ENCODE measurements at regions not wholly inside any gene's neighbourhood (a gene's known extent, or its start where the extent isn't known, plus 50 kb on each side); places are given as distances from the start of the nearest gene placed in this dataset.

DNA sequence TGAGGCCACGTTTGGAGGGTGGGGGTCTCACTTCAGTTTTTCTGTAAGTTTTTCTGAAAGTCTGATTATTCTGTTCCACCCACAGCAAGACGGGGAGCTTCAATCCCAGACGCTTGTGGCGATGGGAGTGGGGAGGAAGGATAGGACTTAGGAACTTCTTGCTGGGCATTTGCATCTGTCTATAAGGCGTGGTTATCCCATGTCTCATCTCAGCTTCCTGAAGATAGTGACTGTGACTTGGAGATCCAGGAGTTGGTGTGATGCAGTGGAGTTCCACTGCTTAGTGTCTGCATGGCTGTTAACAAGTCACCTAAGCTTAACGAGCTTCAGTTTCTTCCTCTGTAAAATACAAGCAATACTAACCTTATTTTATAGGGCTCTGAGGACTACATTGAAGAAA, 58.9 kb upstream of the BARX2 start:
- DNase-seq (ENCODE audit: low spot score) (no peak), ATAC-seq (no peak)
- Histone ChIP-seq H2AFZ (no peak overlapping the region), H3K27me3 (ENCODE audit: insufficient read depth) (no peaks in the 10 kb centered on the region), H3K4me3 (no peak overlapping the region), H3K27ac (ENCODE audit: low read depth) (no peak overlapping the region), H3K36me3 (ENCODE audit: insufficient read depth) (no peaks in the 10 kb centered on the region), H3K4me1 (ENCODE audit: insufficient read depth) (peaks cover 25% of the 10 kb centered on the region), H3K4me2 (no peak overlapping the region), H3K79me2 (replicated peaks; ENCODE audit: insufficient read depth) (no peaks in the 10 kb centered on the region), H4K20me1 (replicated peaks; ENCODE audit: insufficient read depth) (no peaks in the 10 kb centered on the region), H3K9me2 (ENCODE audit: insufficient read depth) (no peaks in the 10 kb centered on the region), H3F3A (replicated peaks; ENCODE audit: low read depth) (no peaks in the 10 kb centered on the region)
- Mint-ChIP-seq H3K27me3 (ENCODE audit: insufficient read depth, low read depth, poor library complexity) (peaks cover 6% of the 10 kb centered on the region), H3K4me1 (peaks cover 65% of the 10 kb centered on the region), H3K9me3 (no peaks in the 10 kb centered on the region), H3K36me3 (ENCODE audit: low read depth) (no peaks in the 10 kb centered on the region), H3K27ac (no peak overlapping the region), H3K4me3 (no peak overlapping the region)
- TF ChIP-seq JUNB (IDR thresholded peaks at IDR 0.05; ENCODE audit: unreplicated experiment) (no peak), POLR2AphosphoS5 (IDR thresholded peaks at IDR 0.05; ENCODE audit: low read depth) (no peak), NANOG (IDR thresholded peaks at IDR 0.05; ENCODE audit: borderline replicate concordance) (no peak), ZNF114 (CRISPR knock-in tag; IDR thresholded peaks at IDR 0.05) (no peak), ZNF331 (CRISPR knock-in tag; IDR thresholded peaks at IDR 0.05; ENCODE audit: low read depth) (no peak), EZH2 (IDR thresholded peaks at IDR 0.05; ENCODE audit: low read depth, unreplicated experiment) (no peak)
- TF ChIP-seq, protein P1, sequence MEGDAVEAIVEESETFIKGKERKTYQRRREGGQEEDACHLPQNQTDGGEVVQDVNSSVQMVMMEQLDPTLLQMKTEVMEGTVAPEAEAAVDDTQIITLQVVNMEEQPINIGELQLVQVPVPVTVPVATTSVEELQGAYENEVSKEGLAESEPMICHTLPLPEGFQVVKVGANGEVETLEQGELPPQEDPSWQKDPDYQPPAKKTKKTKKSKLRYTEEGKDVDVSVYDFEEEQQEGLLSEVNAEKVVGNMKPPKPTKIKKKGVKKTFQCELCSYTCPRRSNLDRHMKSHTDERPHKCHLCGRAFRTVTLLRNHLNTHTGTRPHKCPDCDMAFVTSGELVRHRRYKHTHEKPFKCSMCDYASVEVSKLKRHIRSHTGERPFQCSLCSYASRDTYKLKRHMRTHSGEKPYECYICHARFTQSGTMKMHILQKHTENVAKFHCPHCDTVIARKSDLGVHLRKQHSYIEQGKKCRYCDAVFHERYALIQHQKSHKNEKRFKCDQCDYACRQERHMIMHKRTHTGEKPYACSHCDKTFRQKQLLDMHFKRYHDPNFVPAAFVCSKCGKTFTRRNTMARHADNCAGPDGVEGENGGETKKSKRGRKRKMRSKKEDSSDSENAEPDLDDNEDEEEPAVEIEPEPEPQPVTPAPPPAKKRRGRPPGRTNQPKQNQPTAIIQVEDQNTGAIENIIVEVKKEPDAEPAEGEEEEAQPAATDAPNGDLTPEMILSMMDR (conservative IDR thresholded peaks at IDR 0.05; ENCODE audit: low read depth in 2 of 2), result no peak
- TF ChIP-seq, protein P2, sequence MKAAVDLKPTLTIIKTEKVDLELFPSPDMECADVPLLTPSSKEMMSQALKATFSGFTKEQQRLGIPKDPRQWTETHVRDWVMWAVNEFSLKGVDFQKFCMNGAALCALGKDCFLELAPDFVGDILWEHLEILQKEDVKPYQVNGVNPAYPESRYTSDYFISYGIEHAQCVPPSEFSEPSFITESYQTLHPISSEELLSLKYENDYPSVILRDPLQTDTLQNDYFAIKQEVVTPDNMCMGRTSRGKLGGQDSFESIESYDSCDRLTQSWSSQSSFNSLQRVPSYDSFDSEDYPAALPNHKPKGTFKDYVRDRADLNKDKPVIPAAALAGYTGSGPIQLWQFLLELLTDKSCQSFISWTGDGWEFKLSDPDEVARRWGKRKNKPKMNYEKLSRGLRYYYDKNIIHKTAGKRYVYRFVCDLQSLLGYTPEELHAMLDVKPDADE (IDR thresholded peaks at IDR 0.05), result no peak

DNA sequence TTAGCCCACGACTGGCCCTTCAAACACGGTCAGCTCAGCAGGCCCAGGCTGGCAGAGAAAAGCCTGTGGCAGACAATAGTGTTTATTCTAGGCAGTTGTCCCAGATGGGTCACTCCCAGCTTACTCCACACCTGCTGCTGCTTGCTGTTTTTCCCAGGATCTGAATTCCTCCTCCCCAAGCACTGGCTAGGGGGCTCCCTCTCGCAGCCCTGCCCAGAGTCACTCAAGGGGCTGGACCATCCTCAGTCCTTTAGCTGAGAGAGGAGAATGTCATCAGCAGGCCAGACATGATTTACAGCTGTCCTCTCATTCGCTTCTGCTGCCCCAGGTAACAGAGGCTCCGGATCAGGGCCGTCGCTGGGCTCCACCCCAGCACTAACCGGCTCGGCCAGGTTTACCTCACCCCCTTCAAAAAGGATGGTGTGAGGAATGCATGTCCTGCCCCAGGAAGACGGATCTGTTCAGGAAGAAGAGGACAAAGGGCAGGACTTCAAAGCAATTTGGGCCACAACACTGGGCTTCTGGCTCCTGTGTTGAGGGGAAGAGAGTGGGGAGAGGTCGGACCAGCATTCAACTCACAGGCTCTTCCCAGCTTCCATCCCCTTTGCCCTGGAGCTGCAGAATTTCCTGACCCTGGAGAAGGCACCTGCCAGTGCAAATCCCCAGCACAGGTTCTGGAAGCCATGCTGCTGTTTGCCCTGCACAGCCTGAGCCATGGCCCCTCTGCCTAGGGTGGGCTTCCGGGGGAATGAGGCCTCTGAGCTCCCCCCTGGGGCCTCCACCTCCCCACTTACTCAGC, 59.7 kb upstream of the BARX2 start:
- no peak overlapping the region; the same call in 2 of the 3 replicates for H3K4me3 Mint-ChIP-seq

More for the DNA sequence above, 59.7 kb upstream of the BARX2 start:
- Histone ChIP-seq H3K27ac (ENCODE audit: low read depth) (no peak overlapping the region), H3K4me3 (no peak overlapping the region), H2AFZ (peak overlapping the region; percentile 78), H3K36me3 (ENCODE audit: insufficient read depth) (no peaks in the 10 kb centered on the region), H4K20me1 (replicated peaks; ENCODE audit: insufficient read depth) (no peaks in the 10 kb centered on the region), H3K9me2 (ENCODE audit: insufficient read depth) (no peaks in the 10 kb centered on the region), H3K4me1 (ENCODE audit: insufficient read depth) (peaks cover 25% of the 10 kb centered on the region), H3K79me2 (replicated peaks; ENCODE audit: insufficient read depth) (no peaks in the 10 kb centered on the region), H3F3A (replicated peaks; ENCODE audit: low read depth) (no peaks in the 10 kb centered on the region), H3K27me3 (ENCODE audit: insufficient read depth) (no peaks in the 10 kb centered on the region), H3K4me2 (0 out of 2 replicates have a peak overlapping the region, but pooled peaks have one; percentile 57)
- H3K27ac Mint-ChIP-seq, result no peak overlapping the region
- peaks cover 61% of the 10 kb centered on the region for H3K4me1 Mint-ChIP-seq
- H3K27me3 Mint-ChIP-seq (ENCODE audit: insufficient read depth, low read depth, poor library complexity), result peaks cover 6% of the 10 kb centered on the region
- 0 out of 3 replicates have a peak, but pooled peaks cover 2% of the 10 kb centered on the region for H3K9me3 Mint-ChIP-seq
- ATAC-seq, result peak; percentile 69
- DNase-seq (ENCODE audit: low spot score), result peak; percentile 62
- H3K36me3 Mint-ChIP-seq (ENCODE audit: low read depth), result no peaks in the 10 kb centered on the region
- TF ChIP-seq NANOG (IDR thresholded peaks at IDR 0.05; ENCODE audit: borderline replicate concordance) (no peak), ZNF331 (CRISPR knock-in tag; IDR thresholded peaks at IDR 0.05; ENCODE audit: low read depth) (no peak), EZH2 (IDR thresholded peaks at IDR 0.05; ENCODE audit: low read depth, unreplicated experiment) (no peak)
- TF ChIP-seq, protein P1 (conservative IDR thresholded peaks at IDR 0.05; ENCODE audit: low read depth in 2 of 2), result peak in 1 of 2 experiments; percentile 48; a peak in 2 of 4 replicates
- TF ChIP-seq, protein P2 (IDR thresholded peaks at IDR 0.05), result no peak

Data from GM23338 (cell line).